ENCODE measurements at regions not wholly inside any gene's neighbourhood (a gene's known extent, or its start where the extent isn't known, plus 50 kb on each side); places are given as distances from the start of the nearest gene placed in this dataset.

- no peak overlapping the region for H3K23ac ChIP-seq (ENCODE audit: insufficient read length, low read depth, low read length)
- H3K9me3 Mint-ChIP-seq, result peaks cover 0 to 3% of the 10 kb centered on the region in 2 experiments; a peak in 1 of 5 replicates
- H2AK5ac ChIP-seq (ENCODE audit: insufficient read length, low read length), result no peak overlapping the region
- H3K4me2 ChIP-seq (ENCODE audit: insufficient read depth, insufficient read length, low read length), result no peak overlapping the region
- peaks cover 5 to 6% of the 10 kb centered on the region in 2 experiments for H3K4me1 Mint-ChIP-seq
- H3K56ac ChIP-seq (ENCODE audit: insufficient read length, low read depth, low read length), result no peak overlapping the region
- no peak overlapping the region for H3K4ac ChIP-seq (ENCODE audit: low read depth, low read length)
- H3T11ph ChIP-seq (ENCODE audit: low read length), result no peak overlapping the region
- H4K5ac ChIP-seq (ENCODE audit: insufficient read length, low read depth, low read length), result no peak overlapping the region
- H3K79me1 ChIP-seq (ENCODE audit: insufficient read depth, low read depth, low read length, poor library complexity, severe bottlenecking), result no peaks in the 10 kb centered on the region
- no peaks in the 10 kb centered on the region for H3K79me2 ChIP-seq (ENCODE audit: insufficient read depth, low read length)
- no peak overlapping the region for H2AFZ ChIP-seq (ENCODE audit: low read length)
- H3K27me3 Mint-ChIP-seq (ENCODE audit: low read depth), result no peaks in the 10 kb centered on the region
- DNase-seq, result no peak
- no peak overlapping the region for H4K91ac ChIP-seq (ENCODE audit: insufficient read length, low read depth, low read length)
- no peak overlapping the region for H3K14ac ChIP-seq (ENCODE audit: insufficient read depth, low read length)
- H4K8ac ChIP-seq (replicated peaks; ENCODE audit: insufficient read length, low read depth, low read length), result no peak overlapping the region
- H3K4me3 Mint-ChIP-seq, result no peak overlapping the region
- H4K20me1 ChIP-seq (ENCODE audit: control insufficient read depth, insufficient read depth, insufficient read length), result no peaks in the 10 kb centered on the region
- H2BK12ac ChIP-seq (ENCODE audit: insufficient read length, low read depth, low read length), result no peak overlapping the region
- no peak overlapping the region for H3K27ac ChIP-seq (ENCODE audit: insufficient read length, low read depth, low read length)
- H2BK5ac ChIP-seq (ENCODE audit: insufficient read length, low read length), result no peak overlapping the region
- no peaks in the 10 kb centered on the region for H3K9me3 ChIP-seq (ENCODE audit: control insufficient read depth, low read depth, low read length)
- H3K23me2 ChIP-seq (ENCODE audit: insufficient read length, low read depth, low read length, poor library complexity, severe bottlenecking), result no peaks in the 10 kb centered on the region
- TF ChIP-seq CTCF (conservative IDR thresholded peaks at IDR 0.05), result no peak
- no peak overlapping the region for H2BK20ac ChIP-seq (ENCODE audit: low read depth, low read length, poor library complexity, severe bottlenecking)
- no peak overlapping the region for H2BK15ac ChIP-seq (ENCODE audit: low read depth, low read length)
- H3K27me3 ChIP-seq (ENCODE audit: insufficient read depth, low read length), result no peaks in the 10 kb centered on the region
- no peaks in the 10 kb centered on the region for H3K36me3 Mint-ChIP-seq (ENCODE audit: insufficient read depth in 1 of 3, low read depth in 3 of 3)
- no peak overlapping the region for H3K27ac Mint-ChIP-seq
- no peak overlapping the region for H3K9ac ChIP-seq (ENCODE audit: extremely low read depth, insufficient read length, low read length)
- no peak overlapping the region for H2BK120ac ChIP-seq (ENCODE audit: low read depth, low read length, poor library complexity, severe bottlenecking)
- peaks cover 3% of the 10 kb centered on the region; the same call in 1 of the 2 replicates for H3K4me1 ChIP-seq (ENCODE audit: insufficient read depth, low read length)
- H3K18ac ChIP-seq (ENCODE audit: insufficient read length, low read depth, low read length), result no peak overlapping the region
Measured at GRCh38 chr4:62948108-62948507, 1461.1 kb downstream of the TECRL start.

Data from H9 (cell line).